Liver (tissue), 8 donors: ENCODE measurements at regions not wholly inside any gene's neighbourhood (a gene's known extent, or its start where the extent isn't known, plus 50 kb on each side); places are given as distances from the start of the nearest gene placed in this dataset.

Experiments used
- DNase-seq: peaks from one replicate; pipeline ENCODE4 v3.0.0-alpha.2; 2017; ENCODE audit warnings: low spot score
- H3K27ac ChIP-seq, 2 donors: one replicate each; pipeline ENCODE4 v1.7.0; 2013; ENCODE audit warnings: inconsistent platforms in 2 of 2, low read length in 2 of 2, control low read depth in 1 of 2, low read depth in 1 of 2, mild to moderate bottlenecking in 1 of 2
- H3K27me3 ChIP-seq, 4 donors: one replicate each; pipeline versions ENCODE4 v1.6.1 to v1.7.0; 2013; ENCODE audit warnings: low read length in 3 of 4, inconsistent platforms in 1 of 4, mild to moderate bottlenecking in 1 of 4, moderate library complexity in 1 of 4; ENCODE audit not compliant: control insufficient read depth in 4 of 4, insufficient read depth in 4 of 4
- H3K36me3 ChIP-seq, 4 donors: one replicate each; pipeline versions ENCODE4 v1.6.1 to v1.7.0; 2013; ENCODE audit warnings: low read length in 3 of 4, mild to moderate bottlenecking in 3 of 4, low read depth in 1 of 4, moderate library complexity in 1 of 4; ENCODE audit not compliant: control insufficient read depth in 4 of 4, insufficient read depth in 3 of 4
- H3K4me1 ChIP-seq, 4 donors: one replicate each; pipeline versions ENCODE4 v1.6.1 to v1.7.0; 2013; ENCODE audit warnings: low read length in 3 of 4, mild to moderate bottlenecking in 3 of 4, moderate library complexity in 1 of 4; ENCODE audit not compliant: control insufficient read depth in 4 of 4, insufficient read depth in 4 of 4
- H3K4me3 ChIP-seq, 3 donors: one replicate each; pipeline versions ENCODE4 v1.6.1 to v1.7.0; 2013; ENCODE audit warnings: low read length in 3 of 3, control low read depth in 1 of 3, low read depth in 1 of 3, mild to moderate bottlenecking in 1 of 3
- H3K9ac ChIP-seq, 2 donors: one replicate each; pipeline ENCODE4 v1.7.0; 2013; ENCODE audit warnings: low read length in 2 of 2, mild to moderate bottlenecking in 2 of 2, moderate library complexity in 2 of 2, control low read depth in 1 of 2, low read depth in 1 of 2
- H3K9me3 ChIP-seq, 4 donors: one replicate each; pipeline versions ENCODE4 v1.6.1 to v1.7.0; 2013; ENCODE audit warnings: low read length in 3 of 4; ENCODE audit not compliant: control insufficient read depth in 4 of 4
- EGR1 ChIP-seq, 2 donors: IDR thresholded peaks; 2 replicates each; pipeline ENCODE4 v1.6.1; 2016 to 2018; ENCODE audit warnings: antibody characterized with exemption in 2 of 2, low read depth in 2 of 2
- FOXA1 ChIP-seq: IDR thresholded peaks from 2 replicates; pipeline ENCODE4 v1.6.1; 2016; ENCODE audit warnings: antibody characterized with exemption
- FOXA2 ChIP-seq: IDR thresholded peaks from 2 replicates; pipeline ENCODE4 v1.6.1; 2016; ENCODE audit warnings: antibody characterized with exemption
- GABPA ChIP-seq, 2 donors: IDR thresholded peaks in 1 of 2; conservative IDR thresholded peaks in 1 of 2; 2 replicates each; pipeline ENCODE4 v1.6.1; 2016; ENCODE audit warnings: antibody characterized with exemption in 2 of 2, mild to moderate bottlenecking in 1 of 2, moderate library complexity in 1 of 2
- HNF4A ChIP-seq, 2 donors: conservative IDR thresholded peaks; 2 replicates each; pipeline ENCODE4 v1.6.1; 2016; ENCODE audit warnings: antibody characterized with exemption in 2 of 2, mild to moderate bottlenecking in 2 of 2
- HNF4G ChIP-seq: IDR thresholded peaks from 2 replicates; pipeline ENCODE4 v1.6.1; 2016; ENCODE audit warnings: antibody characterized with exemption
- JUND ChIP-seq, 2 donors: IDR thresholded peaks; 2 replicates each; pipeline ENCODE4 v1.6.1; 2016; ENCODE audit warnings: antibody characterized with exemption in 2 of 2
- MAX ChIP-seq: IDR thresholded peaks from 2 replicates; pipeline ENCODE4 v1.6.1; 2016; ENCODE audit warnings: antibody characterized with exemption
- NR2F2 ChIP-seq: IDR thresholded peaks from 2 replicates; pipeline ENCODE4 v1.6.1; 2016; ENCODE audit warnings: antibody characterized with exemption
- RAD21 ChIP-seq, 2 donors: IDR thresholded peaks; 2 replicates each; pipeline ENCODE4 v1.6.1; 2016; ENCODE audit warnings: antibody characterized with exemption in 2 of 2, mild to moderate bottlenecking in 2 of 2
- REST ChIP-seq: IDR thresholded peaks from 2 replicates; pipeline ENCODE4 v1.6.1; 2016; ENCODE audit warnings: antibody characterized with exemption, mild to moderate bottlenecking
- RXRA ChIP-seq, 2 donors: IDR thresholded peaks; 2 replicates each; pipeline ENCODE4 v1.6.1; 2017 to 2018; ENCODE audit warnings: antibody characterized with exemption in 2 of 2, mild to moderate bottlenecking in 1 of 2
- SP1 ChIP-seq: IDR thresholded peaks from 2 replicates; pipeline ENCODE4 v1.6.1; 2018; ENCODE audit warnings: antibody characterized with exemption, mild to moderate bottlenecking
- TAF1 ChIP-seq: conservative IDR thresholded peaks from 2 replicates; pipeline ENCODE4 v1.6.1; 2016; ENCODE audit warnings: antibody characterized with exemption, mild to moderate bottlenecking
- YY1 ChIP-seq: IDR thresholded peaks from 2 replicates; pipeline ENCODE4 v1.6.1; 2016; ENCODE audit warnings: antibody characterized with exemption, mild to moderate bottlenecking
- ZBTB33 ChIP-seq: IDR thresholded peaks from 2 replicates; pipeline ENCODE4 v1.6.1; 2016; ENCODE audit warnings: antibody characterized with exemption
- WGBS: extraction: QIAGEN DNeasy Blood & Tissue Kit; methylation state at CpG from one replicate; pipeline ENCODE4 v1.1.7; 2013; 5-methylcytosine and 5-hydroxymethylcytosine counted together
- TF ChIP-seq, protein P1 (sequence below): IDR thresholded peaks from 2 replicates; pipeline ENCODE4 v1.6.1; 2016; ENCODE audit warnings: antibody characterized with exemption
- TF ChIP-seq, protein P2 (sequence below): fragments of 150-350 bp; IDR thresholded peaks from 2 replicates; pipeline ENCODE4 v1.5.1; 2017; ENCODE audit warnings: improper control_type of control experiment, low read depth, low read length; ENCODE audit not compliant: missing input control
- donor health status: healthy.
- donor health status: healthy.
- donor health status: healthy.
- donor health status: healthy.
- donor health status: healthy.

GRCh38 chr11:70014291-70014690 lies 63.8 kb upstream of the ANO1 start:
- TF ChIP-seq RXRA (IDR thresholded peaks at IDR 0.05) (no peak), FOXA2 (no peak), HNF4A (conservative IDR thresholded peaks at IDR 0.05) (no peak), HNF4G (no peak), GABPA (IDR thresholded peaks at IDR 0.05 in 1 of 2, conservative IDR thresholded peaks at IDR 0.05 in 1 of 2) (no peak), NR2F2 (no peak), MAX (no peak), ZBTB33 (no peak), REST (no peak), RAD21 (IDR thresholded peaks at IDR 0.05) (no peak), EGR1 (IDR thresholded peaks at IDR 0.05; ENCODE audit: low read depth in 2 of 2) (no peak), JUND (IDR thresholded peaks at IDR 0.05) (no peak), TAF1 (no peak), SP1 (no peak), YY1 (no peak), FOXA1 (no peak)
- TF ChIP-seq, protein P1, sequence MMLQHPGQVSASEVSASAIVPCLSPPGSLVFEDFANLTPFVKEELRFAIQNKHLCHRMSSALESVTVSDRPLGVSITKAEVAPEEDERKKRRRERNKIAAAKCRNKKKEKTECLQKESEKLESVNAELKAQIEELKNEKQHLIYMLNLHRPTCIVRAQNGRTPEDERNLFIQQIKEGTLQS = no peak
- TF ChIP-seq, protein P2, sequence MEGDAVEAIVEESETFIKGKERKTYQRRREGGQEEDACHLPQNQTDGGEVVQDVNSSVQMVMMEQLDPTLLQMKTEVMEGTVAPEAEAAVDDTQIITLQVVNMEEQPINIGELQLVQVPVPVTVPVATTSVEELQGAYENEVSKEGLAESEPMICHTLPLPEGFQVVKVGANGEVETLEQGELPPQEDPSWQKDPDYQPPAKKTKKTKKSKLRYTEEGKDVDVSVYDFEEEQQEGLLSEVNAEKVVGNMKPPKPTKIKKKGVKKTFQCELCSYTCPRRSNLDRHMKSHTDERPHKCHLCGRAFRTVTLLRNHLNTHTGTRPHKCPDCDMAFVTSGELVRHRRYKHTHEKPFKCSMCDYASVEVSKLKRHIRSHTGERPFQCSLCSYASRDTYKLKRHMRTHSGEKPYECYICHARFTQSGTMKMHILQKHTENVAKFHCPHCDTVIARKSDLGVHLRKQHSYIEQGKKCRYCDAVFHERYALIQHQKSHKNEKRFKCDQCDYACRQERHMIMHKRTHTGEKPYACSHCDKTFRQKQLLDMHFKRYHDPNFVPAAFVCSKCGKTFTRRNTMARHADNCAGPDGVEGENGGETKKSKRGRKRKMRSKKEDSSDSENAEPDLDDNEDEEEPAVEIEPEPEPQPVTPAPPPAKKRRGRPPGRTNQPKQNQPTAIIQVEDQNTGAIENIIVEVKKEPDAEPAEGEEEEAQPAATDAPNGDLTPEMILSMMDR = no peak
- no peak overlapping the region for H3K4me3 ChIP-seq
- no peak for DNase-seq
- no peaks in the 10 kb centered on the region for H3K27me3 ChIP-seq
- 93% methylated on average over 11 of the region's 11 CpGs for WGBS
- no peaks in the 10 kb centered on the region for H3K4me1 ChIP-seq
- peaks cover 0 to 5% (median 3%) of the 10 kb centered on the region in 4 donors for H3K36me3 ChIP-seq
- no peaks in the 10 kb centered on the region for H3K9me3 ChIP-seq
- no peak overlapping the region for H3K27ac ChIP-seq
- H3K9ac ChIP-seq = no peak overlapping the region
